NCI-H1417 treated with DMSO at 0.1 percent for 48 hours (cell line): ENCODE measurements at regions not wholly inside any gene's neighbourhood (a gene's known extent, or its start where the extent isn't known, plus 50 kb on each side); places are given as distances from the start of the nearest gene placed in this dataset.
"Not testable (repeated sequence)": the region's sequence is repeated elsewhere in the genome, so short reads cannot be mapped to it uniquely, and the experiment has no call there.

Experiments
- DNase-seq: peaks from one replicate; lab custom pipeline; 2025; lab: John Stamatoyannopoulos, UW

DNA sequence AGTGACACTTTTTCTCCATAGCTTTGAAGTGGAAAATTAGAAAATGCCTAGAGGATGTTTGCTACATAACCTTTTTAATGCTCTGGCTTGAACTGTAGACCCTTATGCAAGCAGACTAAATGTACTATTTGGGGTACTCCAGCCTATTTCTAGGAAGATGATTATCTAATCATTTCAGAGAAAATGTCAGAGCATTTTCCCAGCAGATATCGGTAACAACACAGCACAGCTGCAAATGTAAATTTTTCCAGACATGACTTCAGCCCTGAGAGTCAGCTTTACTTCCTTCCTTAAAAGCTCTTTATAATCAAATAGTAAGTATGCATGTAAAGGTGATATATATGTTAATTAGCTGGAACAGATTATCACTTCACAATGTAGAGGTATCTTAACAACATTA lies 1647.1 kb downstream of the SUCLG1 start:
- no peak for DNase-seq

DNA sequence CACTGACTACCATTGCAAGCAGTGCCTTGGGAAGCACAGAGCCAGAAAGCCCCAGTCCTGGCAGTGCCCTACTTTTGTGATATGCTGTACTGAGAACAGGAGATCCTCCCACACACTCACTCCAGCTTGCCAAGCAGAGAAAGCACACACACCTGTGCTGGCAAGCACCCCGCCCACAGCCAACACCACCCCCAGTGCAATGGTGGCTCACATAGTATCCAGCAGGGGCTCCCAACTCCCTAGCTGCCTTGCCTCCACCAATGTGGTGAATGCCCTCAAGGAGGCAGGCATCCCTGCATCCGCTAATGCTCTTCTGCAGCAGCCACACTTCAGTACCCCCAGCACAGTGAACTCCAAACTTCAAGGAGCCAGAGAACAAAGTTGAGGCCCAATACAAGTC lies 1655.8 kb downstream of the SUCLG1 start:
- no peak for DNase-seq

DNA sequence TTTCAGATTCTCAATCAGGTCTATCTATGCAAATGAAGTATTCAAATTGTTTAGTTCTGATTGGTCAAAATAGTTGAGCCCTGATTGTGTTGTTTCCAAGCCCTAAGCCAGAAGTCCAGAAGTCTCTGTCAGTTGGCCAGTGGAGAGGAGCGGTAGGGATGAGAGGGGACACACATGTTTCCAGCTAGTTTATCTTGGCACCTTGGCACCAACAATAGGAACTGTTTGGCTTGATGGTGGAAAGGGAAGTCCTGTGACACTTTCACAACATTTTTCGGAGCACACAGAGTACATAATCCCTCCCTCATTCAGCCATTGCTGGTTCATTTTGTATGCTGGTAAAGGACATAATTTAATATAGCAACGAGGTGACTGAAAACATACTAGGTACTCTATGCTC lies 1661.6 kb downstream of the SUCLG1 start:
- no peak for DNase-seq

DNA sequence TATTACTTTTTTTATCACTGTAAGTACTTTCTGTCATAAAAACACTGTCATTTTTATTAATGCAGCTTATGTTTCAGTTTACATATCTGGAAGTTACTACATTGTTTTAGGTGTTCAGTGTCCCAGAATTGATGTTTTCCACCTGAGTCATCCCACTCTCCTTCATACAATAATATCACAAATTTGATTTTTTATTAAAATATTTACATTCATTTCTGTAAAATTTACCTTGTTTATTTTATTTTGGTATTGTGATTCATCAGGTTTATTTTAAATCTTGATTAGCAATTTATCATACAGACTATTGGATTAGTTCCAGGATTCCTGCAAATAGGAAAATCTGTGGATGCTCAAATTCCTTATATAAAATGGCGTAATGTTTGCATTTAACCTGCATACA lies 1662.9 kb downstream of the SUCLG1 start:
- no peak for DNase-seq

DNA sequence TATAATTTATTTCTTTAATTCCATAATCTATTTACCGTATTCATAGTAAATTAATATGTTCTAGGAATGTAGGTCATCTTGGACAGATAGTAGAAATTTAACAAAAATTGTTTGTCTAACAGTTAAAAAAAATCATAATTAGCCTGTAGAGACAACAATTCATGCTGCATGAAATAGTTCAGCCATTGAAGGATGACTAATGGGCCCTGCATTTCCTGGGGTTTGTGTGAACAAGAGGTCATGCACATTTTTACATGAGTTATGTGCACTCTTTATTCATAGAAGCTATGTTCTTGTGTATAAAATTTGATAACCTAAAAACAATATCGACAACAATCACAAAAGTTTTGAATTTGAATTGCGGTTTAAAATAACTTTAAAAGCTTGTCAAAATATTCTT lies 1663.6 kb downstream of the SUCLG1 start:
- DNase-seq, result no peak

DNA sequence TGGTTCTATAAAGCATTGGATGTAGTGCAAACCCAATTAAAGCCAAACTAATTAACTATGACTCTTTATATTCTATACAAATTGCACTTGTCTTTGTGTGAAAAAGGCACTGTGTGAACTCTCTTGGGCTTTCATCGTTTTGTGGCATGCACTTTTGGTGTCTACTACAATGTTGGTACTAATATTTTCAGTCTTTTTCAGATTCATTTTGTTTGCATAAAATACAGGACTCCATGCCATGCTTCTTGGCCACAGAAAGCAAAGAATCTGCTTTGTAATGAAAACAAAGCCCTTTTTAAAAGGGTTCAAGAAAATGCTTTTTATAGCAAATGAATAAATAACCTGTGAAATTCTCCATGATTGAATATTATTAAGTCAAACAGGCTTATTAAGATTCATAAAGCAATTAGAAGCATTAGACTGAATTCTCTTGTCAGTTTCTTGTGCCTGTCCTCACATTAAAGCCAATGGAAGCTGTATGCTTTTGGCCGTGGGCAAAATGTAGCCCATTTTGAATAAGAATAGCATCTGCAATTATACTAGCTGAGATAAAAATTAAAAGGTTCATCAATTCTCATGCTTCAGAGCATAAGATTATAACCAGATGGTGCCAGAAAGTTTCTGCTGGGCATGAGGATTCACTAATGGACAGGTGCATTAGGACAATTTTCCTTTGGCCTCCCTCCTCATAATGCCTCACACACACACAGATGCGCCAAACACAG lies 1665.2 kb downstream of the SUCLG1 start:
- no peak for DNase-seq

DNA sequence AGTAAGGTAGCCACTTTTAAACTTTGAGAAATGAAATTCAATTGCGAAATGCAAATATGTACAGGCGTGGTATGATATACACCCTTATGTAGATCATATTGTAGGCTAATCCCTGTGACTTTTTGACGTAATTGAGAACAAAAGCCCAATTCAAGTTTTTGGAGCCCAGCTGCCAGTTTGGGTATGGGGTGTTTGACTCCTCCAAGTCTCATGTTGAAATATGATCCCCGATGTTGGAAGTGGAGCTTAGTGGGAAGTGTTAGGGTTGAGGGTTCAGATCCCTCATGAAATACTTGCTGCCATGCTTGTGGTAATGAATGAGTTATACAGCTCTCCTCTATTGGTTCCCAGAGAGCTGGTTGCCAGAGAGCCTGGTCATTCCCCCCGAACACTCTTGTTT lies 1666.8 kb downstream of the SUCLG1 start:
- no peak for DNase-seq

DNA sequence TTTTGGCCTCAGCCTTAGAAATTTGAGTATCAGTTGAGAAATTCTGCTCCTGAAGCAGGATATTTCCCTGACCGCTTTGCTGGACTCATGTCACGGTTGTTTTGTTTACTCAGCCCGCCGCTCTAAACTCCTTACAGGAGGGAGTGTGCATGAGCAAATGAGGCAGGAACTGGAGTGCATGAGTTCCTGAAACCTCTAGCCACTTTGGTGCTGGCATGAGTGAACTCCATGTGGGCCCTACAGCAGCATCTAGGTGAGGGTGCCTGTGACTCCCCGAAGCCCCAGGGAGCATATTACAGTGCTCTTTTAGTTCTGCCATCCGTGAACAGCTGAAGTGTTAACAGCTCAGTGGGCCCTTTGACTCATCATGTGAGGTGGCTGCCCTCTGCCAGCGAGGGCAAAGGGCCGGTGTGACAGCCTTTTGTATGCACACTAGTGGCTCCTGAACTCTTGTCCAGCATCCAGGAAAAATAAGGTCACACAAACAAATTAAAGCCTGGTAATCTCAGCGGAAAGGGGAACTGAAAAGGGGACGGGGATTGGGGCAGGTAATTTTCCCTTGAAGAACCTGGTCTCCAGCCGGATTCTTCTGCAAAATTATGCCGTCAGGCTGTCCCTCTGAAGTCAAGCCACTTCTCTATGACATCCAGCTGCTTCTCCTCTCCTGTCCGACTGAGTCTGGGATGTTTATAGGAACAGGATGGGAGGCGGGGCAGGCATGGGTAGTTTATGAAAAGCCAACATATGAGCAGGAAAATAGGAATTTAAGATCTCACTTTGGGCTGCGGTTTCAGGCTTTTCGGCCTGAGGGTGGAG lies 1668.7 kb downstream of the SUCLG1 start:
- DNase-seq, result no peak

DNA sequence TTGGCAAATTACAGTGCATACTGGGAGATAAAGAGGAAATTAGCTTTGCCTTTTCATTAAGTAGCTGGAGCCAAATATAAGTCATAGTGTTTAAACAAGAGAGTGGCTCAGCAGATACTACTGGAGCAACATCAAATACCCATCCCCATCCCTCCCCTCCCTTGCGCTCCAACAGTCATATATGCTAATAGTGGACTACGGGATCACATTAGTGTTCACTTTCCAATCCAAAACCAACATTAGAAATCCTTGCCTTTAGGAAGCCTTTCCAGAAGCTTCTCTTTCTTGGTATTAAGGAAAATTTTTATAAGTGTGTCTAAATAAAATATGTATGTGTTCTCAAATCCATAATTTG lies 1669.3 kb downstream of the SUCLG1 start:
- DNase-seq, result no peak

DNA sequence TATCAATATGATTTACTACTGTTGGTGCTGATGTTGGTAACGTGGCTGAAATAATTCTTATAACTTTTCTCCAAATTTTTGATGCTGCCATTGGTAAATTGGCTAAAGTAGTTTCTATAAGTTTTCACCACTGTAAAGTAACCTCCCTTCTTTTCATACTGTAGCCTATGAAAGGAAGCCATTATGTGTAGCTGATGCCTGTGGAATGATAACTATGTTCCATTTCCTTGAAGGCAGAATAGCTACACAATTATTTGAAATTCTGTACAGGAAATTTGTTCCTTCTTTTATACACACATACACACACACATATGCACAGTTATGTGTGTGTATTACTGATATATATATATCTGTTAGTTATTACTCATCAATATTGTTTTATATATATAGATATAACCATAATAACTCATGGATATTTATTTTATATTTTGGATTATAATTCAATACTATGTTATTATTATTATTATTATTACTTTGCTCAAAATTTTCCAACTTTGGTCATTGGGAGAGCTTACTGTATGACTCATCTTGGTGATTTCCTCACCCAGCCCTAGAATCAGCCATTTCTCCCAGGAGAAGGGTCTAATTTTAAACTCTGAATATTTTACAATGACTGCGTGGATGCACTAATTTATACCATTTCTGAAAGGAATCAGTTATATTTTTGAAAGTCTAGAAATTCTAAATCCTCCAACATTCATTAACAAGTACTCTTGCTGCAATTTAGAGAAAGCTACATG lies 1677.7 kb downstream of the SUCLG1 start:
- DNase-seq, result no peak

DNA sequence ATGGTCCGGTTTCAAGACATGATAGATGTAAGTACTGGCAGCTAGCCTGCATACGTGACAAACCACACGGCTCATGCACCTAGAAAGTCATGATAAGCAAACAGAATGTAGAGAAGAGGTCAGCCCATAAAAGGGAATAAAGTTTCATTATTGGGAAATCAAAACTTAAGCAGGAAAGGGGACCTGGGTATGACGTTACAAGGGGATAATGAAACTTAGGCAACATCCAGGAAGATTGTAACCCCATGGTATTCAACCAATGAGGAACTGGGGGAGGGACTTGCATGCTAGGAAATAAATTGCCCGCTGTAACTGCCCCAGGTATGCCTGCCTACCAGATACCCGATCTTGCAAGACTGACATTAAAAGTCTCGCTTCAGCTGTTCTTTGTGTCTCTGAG lies 1679.0 kb downstream of the SUCLG1 start:
- no peak for DNase-seq

DNA sequence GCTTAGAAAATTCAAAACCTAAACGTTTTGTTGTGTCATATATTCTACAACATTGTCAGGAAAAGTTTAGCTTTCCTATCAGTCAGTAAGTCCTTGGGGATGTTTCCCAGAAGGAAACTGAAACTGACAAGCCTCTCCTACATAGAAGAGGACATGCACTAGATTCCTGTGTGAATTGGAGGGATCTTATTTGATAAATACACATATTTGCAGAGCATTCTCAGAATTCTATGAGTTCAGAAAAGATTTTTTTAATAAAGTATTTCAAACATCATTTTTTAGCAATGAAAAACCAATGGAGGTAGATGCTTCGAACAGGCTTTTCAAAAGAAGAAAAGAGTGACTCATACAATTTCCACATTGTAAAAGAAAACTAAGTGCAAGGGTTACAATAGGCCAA lies 1706.7 kb downstream of the SUCLG1 start:
- DNase-seq, result no peak

DNA sequence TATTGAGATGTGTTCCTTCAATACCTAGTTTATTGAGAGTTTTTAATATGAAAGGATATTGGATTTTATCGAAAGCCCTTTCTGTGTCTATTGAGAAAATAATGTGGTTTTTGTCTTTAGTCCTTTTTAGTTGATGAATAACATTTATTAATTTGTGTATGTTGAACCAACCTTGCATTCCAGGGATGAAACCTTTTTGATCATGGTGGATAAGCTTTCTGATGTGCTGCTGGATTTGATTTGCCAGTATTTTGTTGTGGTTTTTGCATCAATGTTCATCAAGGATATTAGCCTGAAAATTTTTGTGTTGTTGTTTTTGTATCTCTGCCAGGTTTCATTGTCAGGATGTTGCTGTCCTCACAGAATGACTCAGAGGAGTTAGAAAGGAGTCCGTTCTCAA lies 1710.4 kb downstream of the SUCLG1 start:
- no peak for DNase-seq

DNA sequence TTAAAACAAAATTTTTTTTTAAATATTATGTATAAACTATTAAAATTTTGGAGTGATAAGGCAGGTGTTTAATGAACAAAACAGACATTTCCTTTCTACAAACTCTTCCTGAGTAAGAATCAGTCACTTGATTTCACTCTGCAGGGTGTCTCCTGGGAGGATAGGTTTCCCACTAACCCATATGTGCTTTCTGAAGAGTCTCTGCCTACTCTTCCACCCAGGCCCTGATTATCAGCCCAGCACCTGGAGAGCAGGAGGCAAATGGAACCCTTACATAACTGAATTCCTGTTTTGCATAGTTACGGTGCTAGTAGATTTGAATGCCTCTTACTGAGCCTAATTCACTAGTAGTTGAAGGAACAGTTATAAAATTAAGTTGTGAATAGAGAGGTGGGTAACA lies 1718.6 kb downstream of the SUCLG1 start:
- DNase-seq, result no peak

DNA sequence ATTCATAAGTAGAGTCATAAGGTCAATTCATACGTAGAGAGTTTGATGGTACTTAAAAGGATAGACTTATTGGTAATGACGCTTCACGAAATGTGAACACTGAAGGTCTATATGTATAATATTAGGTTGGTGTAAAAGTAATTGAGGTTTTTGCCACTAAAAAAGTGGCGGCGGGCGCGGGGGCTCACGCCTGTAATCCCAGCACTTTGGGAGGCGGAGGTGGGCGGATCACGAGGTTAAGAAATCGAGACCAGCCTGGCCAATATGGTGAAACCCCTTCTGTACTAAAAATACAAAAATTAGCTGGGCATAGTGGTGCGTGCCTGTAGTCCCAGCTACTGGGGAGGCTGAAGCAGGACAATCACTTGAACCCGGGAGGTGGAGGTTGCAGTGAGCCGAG lies 1721.1 kb downstream of the SUCLG1 start:
- not testable (repeated sequence) for DNase-seq

DNA sequence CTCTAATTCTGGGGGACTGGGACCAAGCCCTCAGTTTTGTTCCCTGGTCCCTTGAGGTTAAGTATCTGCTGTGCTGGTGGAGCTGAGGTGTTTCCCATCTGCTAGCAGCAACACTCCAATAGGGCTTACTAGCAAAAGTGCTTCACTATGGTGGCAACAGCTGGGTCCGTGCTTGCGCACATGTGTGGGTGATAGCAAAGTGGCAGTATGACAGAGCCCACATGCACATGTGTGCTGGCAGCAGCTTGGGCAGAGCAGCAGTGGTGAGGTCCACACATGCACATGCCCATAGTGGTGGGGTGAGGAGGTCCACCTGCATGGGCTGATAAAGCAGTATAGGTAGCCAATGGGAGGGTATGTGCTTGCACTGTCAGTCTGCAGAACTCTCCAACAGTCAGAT lies 1723.7 kb downstream of the SUCLG1 start:
- DNase-seq, result no peak

DNA sequence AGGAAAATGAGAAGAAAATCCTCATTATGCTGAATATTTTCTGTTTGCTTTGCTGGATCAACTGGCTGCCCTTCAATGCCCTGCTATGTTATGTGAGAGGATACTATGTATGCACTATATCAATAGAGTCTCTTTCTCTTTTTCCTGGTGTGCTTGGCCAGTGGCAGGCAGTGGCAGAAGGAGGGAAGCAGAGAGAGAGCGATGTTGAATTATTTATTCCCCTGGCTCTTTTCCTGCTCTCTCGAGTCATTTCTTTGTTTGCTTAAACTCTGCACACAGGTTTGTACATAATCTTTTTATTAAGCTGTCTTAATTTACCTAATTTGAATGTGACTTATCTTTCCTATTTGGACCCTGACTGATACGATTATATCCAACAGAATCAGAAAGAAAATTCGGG lies 1727.3 kb downstream of the SUCLG1 start:
- no peak for DNase-seq

DNA sequence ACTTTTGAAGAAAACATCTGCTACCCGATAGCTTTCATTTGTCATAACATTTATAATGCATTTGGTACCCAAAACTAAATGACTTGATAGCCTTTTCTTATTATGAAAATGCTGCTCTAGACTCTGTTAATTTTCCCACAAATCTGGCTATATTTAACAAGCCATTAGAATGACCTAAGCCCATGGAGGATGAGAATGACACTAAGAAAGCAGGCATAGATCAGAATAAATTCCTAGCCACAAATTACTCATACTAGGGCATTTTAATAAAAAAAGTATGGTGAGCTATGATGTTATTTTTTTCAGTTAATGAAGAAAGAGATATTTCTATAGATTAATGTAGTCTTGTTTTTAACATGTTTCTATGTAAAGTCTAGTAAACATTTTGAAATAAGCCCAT lies 1728.3 kb downstream of the SUCLG1 start:
- no peak for DNase-seq

DNA sequence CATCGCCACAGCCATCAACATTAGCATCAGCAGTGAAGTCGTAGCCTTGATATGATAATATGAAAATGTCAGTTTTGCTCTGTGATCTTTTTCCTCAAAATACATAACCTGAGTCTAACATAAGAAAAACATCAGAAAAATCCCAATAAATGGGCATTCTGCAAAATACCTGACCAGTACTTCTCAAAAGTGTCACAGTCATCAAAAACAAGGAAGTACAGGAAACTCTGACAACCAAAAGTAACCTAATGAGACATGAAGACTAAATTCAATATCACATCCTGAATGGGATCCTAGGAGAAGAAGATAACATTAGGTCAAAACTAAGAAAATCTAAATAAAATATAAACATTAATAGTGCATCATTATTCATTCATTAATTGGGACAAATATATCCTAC lies 1731.0 kb downstream of the SUCLG1 start:
- no peak for DNase-seq

DNA sequence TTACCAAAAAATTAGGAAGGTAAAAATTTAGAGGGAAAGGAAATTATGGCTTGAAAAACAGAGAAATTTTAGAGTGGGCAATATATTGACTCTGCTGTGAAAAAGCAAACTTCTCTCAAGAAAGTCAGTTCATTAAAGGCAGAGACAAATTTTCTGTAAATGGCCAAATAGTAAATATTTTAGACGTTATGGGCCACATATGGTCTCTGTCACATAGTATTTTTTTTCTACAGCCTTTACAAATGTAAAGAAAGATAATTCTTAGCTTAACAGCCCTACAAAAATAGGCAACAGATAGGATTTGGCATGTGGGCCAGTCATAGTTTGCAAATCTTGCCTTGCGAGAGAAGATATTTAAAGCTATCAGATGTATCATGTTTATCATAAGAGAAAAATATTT lies 1750.4 kb downstream of the SUCLG1 start:
- no peak for DNase-seq

DNA sequence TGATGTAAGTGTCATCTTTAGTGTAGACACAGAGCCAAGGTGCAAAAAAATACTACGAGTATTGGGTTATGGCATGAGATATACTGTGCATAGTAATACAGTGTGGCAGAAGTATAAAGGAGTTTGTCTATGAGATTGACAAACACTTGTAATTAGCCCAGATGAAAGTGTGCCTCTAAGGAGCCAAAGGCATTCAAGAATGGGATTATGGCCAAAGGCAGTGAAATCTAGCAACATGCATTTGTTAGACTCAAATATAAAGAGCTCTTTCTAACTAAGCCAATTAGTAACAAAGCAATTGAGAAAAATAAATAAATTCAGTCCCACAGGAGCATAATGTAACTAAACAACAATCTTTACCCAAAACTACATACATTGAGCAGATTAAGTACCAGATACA lies 1761.8 kb downstream of the SUCLG1 start:
- no peak for DNase-seq

DNA sequence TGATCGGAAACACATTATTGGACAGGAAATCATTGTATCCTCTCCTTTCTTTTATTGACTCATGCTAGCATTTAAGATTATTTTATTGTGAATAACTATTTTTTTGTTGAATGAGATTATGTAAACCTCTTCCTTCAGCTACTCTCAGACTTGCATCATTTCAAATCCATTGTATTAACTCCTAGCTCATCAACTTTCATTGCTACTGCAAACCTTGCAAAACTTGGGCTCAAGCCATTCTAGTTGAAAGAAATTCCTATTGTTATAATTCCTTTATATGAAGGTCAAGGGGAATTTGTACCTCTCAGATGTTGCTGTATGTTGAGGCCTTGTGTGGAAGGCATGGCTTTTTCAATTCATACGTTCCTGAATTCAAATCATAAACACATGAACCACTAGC lies 1764.6 kb downstream of the SUCLG1 start:
- no peak for DNase-seq

DNA sequence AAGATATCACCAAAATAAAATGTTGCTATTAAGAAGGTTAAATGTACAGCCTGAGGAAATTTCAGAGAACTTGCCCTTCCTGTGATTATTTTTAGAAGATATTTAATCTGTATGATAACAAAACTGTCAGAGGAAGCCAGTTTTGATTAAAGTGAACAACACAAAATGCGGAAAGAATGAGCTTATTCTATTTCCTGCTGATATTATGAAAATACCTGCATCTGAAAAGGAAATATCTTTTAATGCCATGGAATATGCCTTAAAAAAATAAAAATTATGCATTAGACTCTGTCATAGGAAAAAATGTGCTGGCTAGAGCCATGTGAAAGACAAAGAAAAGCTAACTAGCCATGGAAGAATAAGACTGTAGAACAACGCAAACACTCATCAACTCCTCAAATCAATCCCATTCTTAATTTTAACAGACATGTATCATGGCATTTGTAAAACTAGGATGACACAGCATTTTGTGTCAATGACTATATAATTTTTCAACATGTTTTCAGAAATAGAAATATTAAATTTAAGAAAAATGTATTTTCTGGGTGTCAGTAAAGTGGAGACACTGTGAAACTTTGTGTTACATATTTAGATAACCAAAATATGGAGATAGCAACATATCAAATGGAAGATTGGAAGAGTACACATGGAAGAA lies 1768.2 kb downstream of the SUCLG1 start:
- DNase-seq, result no peak
